Mesenchymal stem cell (in vitro differentiated cells and primary cell): ENCODE measurements at regions not wholly inside any gene's neighbourhood (a gene's known extent, or its start where the extent isn't known, plus 50 kb on each side); places are given as distances from the start of the nearest gene placed in this dataset.

Source experiments
- DNase-seq: peaks from one replicate; pipeline ENCODE4 v3.0.0-alpha.2; 2013
- H2AFZ ChIP-seq: one replicate; pipeline ENCODE4 v1.6.1; 2013; ENCODE audit warnings: low read depth, mild to moderate bottlenecking, control low read depth, inconsistent platforms, low read length, moderate library complexity
- H2AK5ac ChIP-seq: 2 replicates; pipeline ENCODE4 v1.6.1; 2013; ENCODE audit warnings: low read length, moderate library complexity, mild to moderate bottlenecking, inconsistent platforms; ENCODE audit not compliant: severe bottlenecking
- H2BK120ac ChIP-seq: one replicate; pipeline ENCODE4 v1.6.1; 2013; ENCODE audit warnings: low read depth, mild to moderate bottlenecking, inconsistent platforms, low read length, moderate library complexity
- H2BK12ac ChIP-seq, 2 experiments: one replicate each; pipeline ENCODE4 v1.6.1; 2013; ENCODE audit warnings: inconsistent platforms in 2 of 2, low read length in 2 of 2, mild to moderate bottlenecking in 2 of 2, moderate library complexity in 2 of 2, control low read depth in 1 of 2
- H2BK15ac ChIP-seq: one replicate; pipeline ENCODE4 v1.6.1; 2013; ENCODE audit warnings: mild to moderate bottlenecking, low read depth, inconsistent platforms; ENCODE audit not compliant: poor library complexity, severe bottlenecking
- H2BK5ac ChIP-seq: 2 replicates; pipeline ENCODE4 v1.6.1; 2013; ENCODE audit warnings: low read depth, mild to moderate bottlenecking, low read length, control low read depth, inconsistent platforms; ENCODE audit not compliant: poor library complexity, severe bottlenecking
- H3K14ac ChIP-seq, 2 experiments: one replicate each; pipeline ENCODE4 v1.6.1; 2013; ENCODE audit warnings: inconsistent platforms in 2 of 2, low read length in 2 of 2, control low read depth in 1 of 2, mild to moderate bottlenecking in 1 of 2, moderate library complexity in 1 of 2
- H3K18ac ChIP-seq, 2 experiments: one replicate each; pipeline ENCODE4 v1.6.1; 2013; ENCODE audit warnings: inconsistent platforms in 2 of 2, low read length in 2 of 2, control low read depth in 1 of 2, low read depth in 1 of 2, mild to moderate bottlenecking in 1 of 2
- H3K23ac ChIP-seq, 2 experiments: one replicate each; pipeline ENCODE4 v1.6.1; 2013; ENCODE audit warnings: inconsistent platforms in 2 of 2, low read length in 2 of 2, mild to moderate bottlenecking in 2 of 2, moderate library complexity in 2 of 2, control low read depth in 1 of 2
- H3K27ac ChIP-seq: 2 replicates; pipeline ENCODE4 v1.5.1; 2013; ENCODE audit warnings: mild to moderate bottlenecking, moderate library complexity, low read length, control low read depth, inconsistent platforms; ENCODE audit not compliant: poor library complexity, severe bottlenecking
- H3K27me3 ChIP-seq, 2 experiments: 2 replicates each; pipeline versions ENCODE4 v1.6.1 to v1.7.0; 2013; ENCODE audit warnings: low read length in 2 of 2, mild to moderate bottlenecking in 2 of 2, moderate library complexity in 2 of 2, control low read depth in 1 of 2, inconsistent platforms in 1 of 2; ENCODE audit not compliant: control insufficient read depth in 1 of 2, insufficient read depth in 1 of 2
- H3K36me3 ChIP-seq, 2 experiments: 2 replicates each; pipeline versions ENCODE4 v1.6.1 to v1.7.0; 2013; ENCODE audit warnings: low read length in 2 of 2, control low read depth in 1 of 2, inconsistent platforms in 1 of 2, low read depth in 1 of 2, mild to moderate bottlenecking in 1 of 2; ENCODE audit not compliant: insufficient read depth in 2 of 2, control insufficient read depth in 1 of 2
- H3K4ac ChIP-seq, 2 experiments: one replicate each; pipeline ENCODE4 v1.6.1; 2013; ENCODE audit warnings: inconsistent platforms in 2 of 2, low read length in 2 of 2, mild to moderate bottlenecking in 2 of 2, moderate library complexity in 2 of 2, control low read depth in 1 of 2, low read depth in 1 of 2
- H3K4me1 ChIP-seq: 2 replicates; pipeline ENCODE4 v1.6.1; 2013; ENCODE audit warnings: low read depth, low read length, control low read depth; ENCODE audit not compliant: control insufficient read depth, insufficient read depth
- H3K4me2 ChIP-seq: 2 replicates; pipeline ENCODE4 v1.6.1; 2013; ENCODE audit warnings: low read length, mild to moderate bottlenecking, inconsistent platforms; ENCODE audit not compliant: poor library complexity, severe bottlenecking
- H3K4me3 ChIP-seq, 2 experiments: 2 replicates each; pipeline versions ENCODE4 v1.5.1 to v1.7.0; 2013; ENCODE audit warnings: low read length in 2 of 2, mild to moderate bottlenecking in 2 of 2, control low read depth in 1 of 2, low read depth in 1 of 2; ENCODE audit not compliant: insufficient read depth in 1 of 2
- H3K79me1 ChIP-seq: replicated peaks from 2 replicates; pipeline ENCODE4 v1.6.1; 2013; ENCODE audit warnings: mild to moderate bottlenecking, control low read depth, low read length, inconsistent platforms; ENCODE audit not compliant: poor library complexity, severe bottlenecking
- H3K9ac ChIP-seq: 2 replicates; pipeline ENCODE4 v1.7.0; 2013; ENCODE audit warnings: mild to moderate bottlenecking, low read length, moderate library complexity
- H3K9me3 ChIP-seq: 2 replicates; pipeline ENCODE4 v1.7.0; 2013; ENCODE audit warnings: mild to moderate bottlenecking, low read length; ENCODE audit not compliant: control insufficient read depth
- H4K8ac ChIP-seq: one replicate; pipeline ENCODE4 v1.6.1; 2013; ENCODE audit warnings: inconsistent platforms, mild to moderate bottlenecking, low read length, moderate library complexity
- H4K91ac ChIP-seq: one replicate; pipeline ENCODE4 v1.6.1; 2013; ENCODE audit warnings: mild to moderate bottlenecking, low read length, inconsistent platforms
- WGBS: methylation state at CpG from one replicate; pipeline ENCODE4 v1.1.7; 2013; ENCODE audit warnings: mixed read lengths; 5-methylcytosine and 5-hydroxymethylcytosine counted together

- WGBS: no CpG with 5 or more reads among the region's 1 CpG
- Histone ChIP-seq H3K9ac (no peak overlapping the region), H3K79me1 (no peaks in the 10 kb centered on the region)
Observed at GRCh38 chr5:110225949-110226348, 500.5 kb downstream of the TMEM232 start.

GRCh38 chr5:110239786-110240185 is 486.7 kb downstream of the TMEM232 start:
- H4K8ac ChIP-seq: no peak overlapping the region
- H3K27me3 ChIP-seq: no peaks in the 10 kb centered on the region
- no peak overlapping the region for H2BK15ac ChIP-seq
- no peak overlapping the region for H3K14ac ChIP-seq
- no peak overlapping the region for H3K27ac ChIP-seq
- H3K9ac ChIP-seq: no peak overlapping the region
- no peak for DNase-seq
- peaks cover 9% of the 10 kb centered on the region for H3K9me3 ChIP-seq
- no peak overlapping the region for H2BK12ac ChIP-seq
- no peak overlapping the region for H3K18ac ChIP-seq
- no peaks in the 10 kb centered on the region for H3K79me1 ChIP-seq
- H3K4me1 ChIP-seq: no peaks in the 10 kb centered on the region
- no peak overlapping the region for H3K4me3 ChIP-seq
- H3K4me2 ChIP-seq: no peak overlapping the region
- no peaks in the 10 kb centered on the region for H3K36me3 ChIP-seq
- WGBS: 100% methylated on average over 2 of the region's 2 CpGs
- H2AFZ ChIP-seq: no peak overlapping the region
- no peak overlapping the region for H2BK5ac ChIP-seq
- no peak overlapping the region for H2AK5ac ChIP-seq
- no peak overlapping the region for H3K4ac ChIP-seq
- H4K91ac ChIP-seq: no peak overlapping the region
- no peak overlapping the region for H3K23ac ChIP-seq
- no peak overlapping the region for H2BK120ac ChIP-seq

More at GRCh38 chr5:110225949-110226348, 500.5 kb downstream of the TMEM232 start:
- no peak overlapping the region for H2BK12ac ChIP-seq
- H3K36me3 ChIP-seq: no peaks in the 10 kb centered on the region
- H4K91ac ChIP-seq: no peak overlapping the region
- H2AK5ac ChIP-seq: no peak overlapping the region
- H2BK15ac ChIP-seq: no peak overlapping the region
- no peak for DNase-seq
- no peak overlapping the region for H3K4me2 ChIP-seq
- no peak overlapping the region for H3K14ac ChIP-seq
- H3K18ac ChIP-seq: no peak overlapping the region
- no peak overlapping the region for H4K8ac ChIP-seq
- H3K4me3 ChIP-seq: no peak overlapping the region
- H3K27ac ChIP-seq: no peak overlapping the region
- no peak overlapping the region for H2BK120ac ChIP-seq
- no peak overlapping the region for H3K4ac ChIP-seq
- H3K9me3 ChIP-seq: peaks cover 57% of the 10 kb centered on the region
- no peaks in the 10 kb centered on the region for H3K4me1 ChIP-seq
- H2BK5ac ChIP-seq: no peak overlapping the region
- no peak overlapping the region for H3K23ac ChIP-seq
- H3K27me3 ChIP-seq: no peaks in the 10 kb centered on the region
- no peak overlapping the region for H2AFZ ChIP-seq

GRCh38 chr5:110242950-110243349 is 483.5 kb downstream of the TMEM232 start:
- Histone ChIP-seq H2AFZ (no peak overlapping the region), H3K27ac (no peak overlapping the region), H3K9ac (no peak overlapping the region), H3K36me3 (no peaks in the 10 kb centered on the region), H2BK120ac (no peak overlapping the region), H3K9me3 (peaks cover 8% of the 10 kb centered on the region), H3K4me3 (no peak overlapping the region), H2BK5ac (no peak overlapping the region), H3K79me1 (no peaks in the 10 kb centered on the region), H2BK12ac (no peak overlapping the region), H3K4me1 (no peaks in the 10 kb centered on the region), H3K18ac (no peak overlapping the region), H3K27me3 (no peaks in the 10 kb centered on the region), H2BK15ac (no peak overlapping the region), H4K91ac (no peak overlapping the region), H2AK5ac (no peak overlapping the region), H3K14ac (no peak overlapping the region), H3K4me2 (no peak overlapping the region), H4K8ac (no peak overlapping the region), H3K4ac (no peak overlapping the region), H3K23ac (no peak overlapping the region)
- WGBS: 100% methylated on average over 1 of the region's 4 CpGs
- DNase-seq: no peak

- Histone ChIP-seq H3K36me3 (no peaks in the 10 kb centered on the region), H2BK5ac (no peak overlapping the region), H3K27me3 (no peaks in the 10 kb centered on the region), H3K4me3 (no peak overlapping the region), H2BK15ac (no peak overlapping the region), H3K4me1 (no peaks in the 10 kb centered on the region), H2AK5ac (no peak overlapping the region), H3K9me3 (no peaks in the 10 kb centered on the region), H2AFZ (no peak overlapping the region), H3K9ac (no peak overlapping the region), H3K23ac (no peak overlapping the region), H2BK12ac (no peak overlapping the region), H3K79me1 (no peaks in the 10 kb centered on the region), H4K91ac (no peak overlapping the region), H3K14ac (no peak overlapping the region), H3K4me2 (no peak overlapping the region), H2BK120ac (no peak overlapping the region), H3K27ac (no peak overlapping the region), H3K4ac (no peak overlapping the region), H3K18ac (no peak overlapping the region), H4K8ac (no peak overlapping the region)
- WGBS: no CpG with 5 or more reads among the region's 3 CpGs
- DNase-seq: no peak
Observed at GRCh38 chr5:110248921-110249320, 477.6 kb downstream of the TMEM232 start.
